Activated T-cell treated with anti-CD3 and anti-CD28 coated beads for 24 hours (primary cell): ENCODE measurements at regions not wholly inside any gene's neighbourhood (a gene's known extent, or its start where the extent isn't known, plus 50 kb on each side); places are given as distances from the start of the nearest gene placed in this dataset.
A peak's percentile ranks its signal among the peaks of the same experiment; 100 is the strongest.

Experiments used
- DNase-seq: peaks from one replicate; pipeline ENCODE4 v3.0.0-alpha.2; 2020; ENCODE audit warnings: low read depth

GRCh38 chr18:38966841-38967240 lies 1401.2 kb upstream of the CELF4 start:
- no peak for DNase-seq

GRCh38 chr18:38963943-38964660 lies 1398.5 kb upstream of the CELF4 start:
- no peak for DNase-seq

GRCh38 chr18:38961880-38962279 lies 1396.3 kb upstream of the CELF4 start:
- DNase-seq, result no peak

GRCh38 chr18:38957736-38958135 lies 1392.1 kb upstream of the CELF4 start:
- no peak for DNase-seq

GRCh38 chr18:38956068-38956467 lies 1390.5 kb upstream of the CELF4 start:
- no peak for DNase-seq

- DNase-seq, result no peak
Measured at GRCh38 chr18:38951633-38952032, 1386.0 kb upstream of the CELF4 start.

GRCh38 chr18:38948436-38948835 lies 1382.8 kb upstream of the CELF4 start:
- DNase-seq, result no peak

- DNase-seq, result no peak
Measured at GRCh38 chr18:38944446-38945024, 1378.9 kb upstream of the CELF4 start.

GRCh38 chr18:38941711-38942561 lies 1376.3 kb upstream of the CELF4 start:
- no peak for DNase-seq

GRCh38 chr18:38940863-38941531 lies 1375.4 kb upstream of the CELF4 start:
- DNase-seq, result peak; percentile 57

GRCh38 chr18:38940475-38940862 lies 1374.9 kb upstream of the CELF4 start:
- DNase-seq, result no peak

- no peak for DNase-seq
Measured at GRCh38 chr18:38933910-38934510, 1368.4 kb upstream of the CELF4 start.

- DNase-seq, result no peak
Measured at GRCh38 chr18:38933322-38933721, 1367.7 kb upstream of the CELF4 start.

GRCh38 chr18:38932752-38933151 lies 1367.2 kb upstream of the CELF4 start:
- no peak for DNase-seq

GRCh38 chr18:38931754-38932050 lies 1366.1 kb upstream of the CELF4 start:
- DNase-seq, result no peak

GRCh38 chr18:38930881-38931753 lies 1365.5 kb upstream of the CELF4 start:
- no peak for DNase-seq

GRCh38 chr18:38923540-38923939 lies 1357.9 kb upstream of the CELF4 start:
- no peak for DNase-seq

- no peak for DNase-seq
Measured at GRCh38 chr18:38923126-38923525, 1357.5 kb upstream of the CELF4 start.

- DNase-seq, result no peak
Measured at GRCh38 chr18:38909972-38910371, 1344.4 kb upstream of the CELF4 start.

- no peak for DNase-seq
Measured at GRCh38 chr18:38902796-38903195, 1337.2 kb upstream of the CELF4 start.

GRCh38 chr18:38900445-38900844 lies 1334.8 kb upstream of the CELF4 start:
- no peak for DNase-seq
